ENCODE measurements at regions not wholly inside any gene's neighbourhood (a gene's known extent, or its start where the extent isn't known, plus 50 kb on each side); places are given as distances from the start of the nearest gene placed in this dataset.

GRCh38 chrX:69324851-69325250 lies 159.6 kb upstream of the PJA1 start:
- no peak for TF ChIP-seq CTCF (IDR thresholded peaks at IDR 0.05 in 4 of 5, conservative IDR thresholded peaks at IDR 0.05 in 1 of 5)
- no peak for TF ChIP-seq POLR2A (IDR thresholded peaks at IDR 0.05)

Measured in gastrocnemius medialis (tissue), 4 donors.